Stimulated activated memory B cell treated with anti-CD40 and anti-IgM and Interleukin-4, amounts not matched to agents 10 μg/mL and 1 μg/mL and 100 μg/mL, for 72 hours (primary cell): ENCODE measurements at regions not wholly inside any gene's neighbourhood (a gene's known extent, or its start where the extent isn't known, plus 50 kb on each side); places are given as distances from the start of the nearest gene placed in this dataset.

Experiments
- ATAC-seq: fragments of 150-1000 bp; cut with Tn5 transposase; 2 replicates; pipeline ENCODE4 v1.10.0; 2021
- H3K27ac Mint-ChIP-seq: one replicate; pipeline ENCODE4 v1.8.0; 2022; ENCODE audit warnings: mild to moderate bottlenecking, mixed read lengths
- H3K27me3 Mint-ChIP-seq: one replicate; pipeline ENCODE4 v1.8.0; 2022; ENCODE audit warnings: mixed read lengths
- H3K36me3 Mint-ChIP-seq: one replicate; pipeline ENCODE4 v1.8.0; 2022; ENCODE audit warnings: mixed read lengths
- H3K4me1 Mint-ChIP-seq: one replicate; pipeline ENCODE4 v1.8.0; 2022; ENCODE audit warnings: mixed read lengths
- H3K4me3 Mint-ChIP-seq: one replicate; pipeline ENCODE4 v1.8.0; 2022; ENCODE audit warnings: mild to moderate bottlenecking, moderate library complexity, mixed read lengths
- H3K9me3 Mint-ChIP-seq: one replicate; pipeline ENCODE4 v1.8.0; 2022; ENCODE audit warnings: mixed read lengths

GRCh38 chr20:60750909-60751308 lies 501.2 kb upstream of the CDH4 start:
- no peaks in the 10 kb centered on the region for H3K27me3 Mint-ChIP-seq
- H3K27ac Mint-ChIP-seq = no peak overlapping the region
- peaks cover 5% of the 10 kb centered on the region for H3K9me3 Mint-ChIP-seq
- no peaks in the 10 kb centered on the region for H3K4me1 Mint-ChIP-seq
- no peaks in the 10 kb centered on the region for H3K36me3 Mint-ChIP-seq
- H3K4me3 Mint-ChIP-seq = no peak overlapping the region
- ATAC-seq = no peak

GRCh38 chr20:60751826-60752225 lies 500.2 kb upstream of the CDH4 start:
- ATAC-seq = no peak
- H3K27me3 Mint-ChIP-seq = no peaks in the 10 kb centered on the region
- no peaks in the 10 kb centered on the region for H3K36me3 Mint-ChIP-seq
- H3K4me3 Mint-ChIP-seq = no peak overlapping the region
- H3K9me3 Mint-ChIP-seq = peaks cover 5% of the 10 kb centered on the region
- no peak overlapping the region for H3K27ac Mint-ChIP-seq
- H3K4me1 Mint-ChIP-seq = no peaks in the 10 kb centered on the region

- ATAC-seq = no peak
- Mint-ChIP-seq H3K27me3 (no peaks in the 10 kb centered on the region), H3K4me3 (no peak overlapping the region), H3K4me1 (no peaks in the 10 kb centered on the region), H3K27ac (no peak overlapping the region), H3K9me3 (peaks cover 5% of the 10 kb centered on the region), H3K36me3 (no peaks in the 10 kb centered on the region)
Observed at GRCh38 chr20:60752741-60753420, 499.2 kb upstream of the CDH4 start.

GRCh38 chr20:60754856-60755255 lies 497.2 kb upstream of the CDH4 start:
- Mint-ChIP-seq H3K27ac (no peak overlapping the region), H3K4me1 (no peaks in the 10 kb centered on the region), H3K36me3 (no peaks in the 10 kb centered on the region), H3K27me3 (no peaks in the 10 kb centered on the region), H3K9me3 (peaks cover 5% of the 10 kb centered on the region), H3K4me3 (no peak overlapping the region)
- no peak for ATAC-seq

- Mint-ChIP-seq H3K27ac (no peak overlapping the region), H3K9me3 (no peaks in the 10 kb centered on the region), H3K27me3 (no peaks in the 10 kb centered on the region), H3K4me3 (no peak overlapping the region), H3K36me3 (no peaks in the 10 kb centered on the region), H3K4me1 (no peaks in the 10 kb centered on the region)
- ATAC-seq = no peak
Observed at GRCh38 chr20:60759651-60760050, 492.4 kb upstream of the CDH4 start.

GRCh38 chr20:60760256-60761000 lies 491.6 kb upstream of the CDH4 start:
- Mint-ChIP-seq H3K36me3 (no peaks in the 10 kb centered on the region), H3K4me1 (no peaks in the 10 kb centered on the region), H3K4me3 (no peak overlapping the region), H3K9me3 (no peaks in the 10 kb centered on the region), H3K27ac (no peak overlapping the region), H3K27me3 (no peaks in the 10 kb centered on the region)
- no peak for ATAC-seq

- H3K9me3 Mint-ChIP-seq = no peaks in the 10 kb centered on the region
- no peaks in the 10 kb centered on the region for H3K27me3 Mint-ChIP-seq
- no peak overlapping the region for H3K27ac Mint-ChIP-seq
- H3K4me3 Mint-ChIP-seq = no peak overlapping the region
- H3K4me1 Mint-ChIP-seq = no peaks in the 10 kb centered on the region
- no peak for ATAC-seq
- H3K36me3 Mint-ChIP-seq = no peaks in the 10 kb centered on the region
Observed at GRCh38 chr20:60761056-60761455, 491.0 kb upstream of the CDH4 start.

- Mint-ChIP-seq H3K9me3 (no peaks in the 10 kb centered on the region), H3K4me3 (no peak overlapping the region), H3K4me1 (no peaks in the 10 kb centered on the region), H3K27me3 (no peaks in the 10 kb centered on the region), H3K27ac (no peak overlapping the region), H3K36me3 (no peaks in the 10 kb centered on the region)
- ATAC-seq = no peak
Observed at GRCh38 chr20:60762386-60762785, 489.7 kb upstream of the CDH4 start.

GRCh38 chr20:60764328-60764727 lies 487.7 kb upstream of the CDH4 start:
- H3K27ac Mint-ChIP-seq = no peak overlapping the region
- no peak overlapping the region for H3K4me3 Mint-ChIP-seq
- ATAC-seq = no peak
- no peaks in the 10 kb centered on the region for H3K9me3 Mint-ChIP-seq
- no peaks in the 10 kb centered on the region for H3K27me3 Mint-ChIP-seq
- H3K36me3 Mint-ChIP-seq = no peaks in the 10 kb centered on the region
- no peaks in the 10 kb centered on the region for H3K4me1 Mint-ChIP-seq

- Mint-ChIP-seq H3K4me3 (no peak overlapping the region), H3K9me3 (no peaks in the 10 kb centered on the region), H3K36me3 (no peaks in the 10 kb centered on the region), H3K27me3 (no peaks in the 10 kb centered on the region), H3K4me1 (no peaks in the 10 kb centered on the region), H3K27ac (no peak overlapping the region)
- no peak for ATAC-seq
Observed at GRCh38 chr20:60764771-60765170, 487.3 kb upstream of the CDH4 start.

GRCh38 chr20:60765821-60766403 lies 486.1 kb upstream of the CDH4 start:
- ATAC-seq = no peak
- Mint-ChIP-seq H3K4me3 (no peak overlapping the region), H3K36me3 (no peaks in the 10 kb centered on the region), H3K27ac (no peak overlapping the region), H3K9me3 (no peaks in the 10 kb centered on the region), H3K27me3 (no peaks in the 10 kb centered on the region), H3K4me1 (no peaks in the 10 kb centered on the region)

- Mint-ChIP-seq H3K4me3 (no peak overlapping the region), H3K9me3 (no peaks in the 10 kb centered on the region), H3K27ac (no peak overlapping the region), H3K4me1 (no peaks in the 10 kb centered on the region), H3K36me3 (no peaks in the 10 kb centered on the region), H3K27me3 (no peaks in the 10 kb centered on the region)
- ATAC-seq = no peak
Observed at GRCh38 chr20:60768216-60768615, 483.8 kb upstream of the CDH4 start.

GRCh38 chr20:60780388-60781025 lies 471.6 kb upstream of the CDH4 start:
- no peak overlapping the region for H3K27ac Mint-ChIP-seq
- no peaks in the 10 kb centered on the region for H3K27me3 Mint-ChIP-seq
- ATAC-seq = no peak
- H3K4me1 Mint-ChIP-seq = no peaks in the 10 kb centered on the region
- peaks cover 8% of the 10 kb centered on the region for H3K9me3 Mint-ChIP-seq
- H3K36me3 Mint-ChIP-seq = no peaks in the 10 kb centered on the region
- H3K4me3 Mint-ChIP-seq = no peak overlapping the region

- Mint-ChIP-seq H3K27ac (no peak overlapping the region), H3K27me3 (no peaks in the 10 kb centered on the region), H3K4me3 (no peak overlapping the region), H3K4me1 (no peaks in the 10 kb centered on the region), H3K36me3 (no peaks in the 10 kb centered on the region), H3K9me3 (peaks cover under 1% of the 10 kb centered on the region)
- ATAC-seq = no peak
Observed at GRCh38 chr20:60782959-60783625, 469.0 kb upstream of the CDH4 start.

GRCh38 chr20:60785301-60785700 lies 466.8 kb upstream of the CDH4 start:
- Mint-ChIP-seq H3K27ac (no peak overlapping the region), H3K36me3 (no peaks in the 10 kb centered on the region), H3K27me3 (no peaks in the 10 kb centered on the region), H3K4me1 (no peaks in the 10 kb centered on the region), H3K9me3 (peaks cover 3% of the 10 kb centered on the region), H3K4me3 (no peak overlapping the region)
- no peak for ATAC-seq
